Hippocampal formation (tissue), 2 donors: ENCODE measurements at regions not wholly inside any gene's neighbourhood (a gene's known extent, or its start where the extent isn't known, plus 50 kb on each side); places are given as distances from the start of the nearest gene placed in this dataset.

Experiments used
- DNase-seq, 2 donors: peaks; one replicate each; lab custom pipeline; 2025; lab: John Stamatoyannopoulos, UW

- DNase-seq: no peak
Measured at GRCh38 chr4:71241501-71242288, 97.1 kb upstream of the SLC4A4 start.

DNA sequence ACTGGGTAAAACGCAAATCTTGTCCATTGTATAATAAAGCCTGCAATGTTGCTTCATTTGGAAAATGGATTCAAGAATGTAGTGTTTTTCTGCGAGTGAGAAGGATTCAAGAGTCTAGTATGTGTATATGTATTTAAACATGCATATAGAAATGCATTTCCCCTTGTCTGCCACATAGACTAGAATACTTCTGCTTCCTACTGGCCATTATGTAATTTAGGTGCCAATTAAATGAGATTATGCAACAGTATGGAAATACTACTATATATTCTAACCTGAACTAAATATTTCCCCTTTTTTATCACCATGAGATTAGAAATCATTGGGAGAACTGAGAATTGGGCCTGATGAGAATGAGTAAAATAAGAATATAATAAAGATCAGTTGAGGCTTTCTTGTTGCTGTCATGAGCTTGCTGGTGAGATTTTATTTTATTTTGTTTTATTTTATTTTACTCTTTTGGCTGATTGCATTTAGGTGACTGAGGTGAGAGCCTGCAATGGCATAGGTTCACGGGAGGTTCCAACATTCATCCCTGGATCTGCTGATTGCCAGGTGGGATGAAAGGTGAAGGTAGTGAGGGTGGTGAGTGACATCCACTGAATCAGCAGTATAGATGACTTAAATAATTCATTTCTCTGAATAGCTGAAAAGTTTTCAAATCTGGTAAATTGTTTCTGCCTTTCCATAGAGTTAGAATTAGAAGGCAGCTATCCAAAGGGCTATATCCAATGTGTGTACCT is 95.6 kb upstream of the SLC4A4 start:
- no peak for DNase-seq

DNA sequence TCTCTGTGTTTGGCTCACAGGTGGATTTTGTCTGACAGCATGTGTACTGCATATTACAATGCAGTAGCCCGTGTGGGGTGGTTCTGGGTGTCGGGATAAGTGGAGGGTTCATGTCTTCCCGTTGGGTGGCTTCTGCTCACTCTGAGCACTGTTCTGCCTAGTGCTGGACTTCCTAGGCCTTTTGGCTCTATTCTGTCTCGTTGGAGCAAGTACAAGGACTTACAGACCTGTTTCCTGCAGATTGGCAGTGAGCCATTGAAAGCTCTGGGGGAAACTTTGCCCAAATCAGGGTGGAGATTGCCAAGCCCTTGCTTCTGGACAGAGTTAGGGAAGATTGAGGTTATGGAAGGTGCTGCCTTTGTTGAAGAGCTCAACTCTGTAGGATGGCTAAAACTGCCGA is 91.1 kb upstream of the SLC4A4 start:
- DNase-seq: no peak

DNA sequence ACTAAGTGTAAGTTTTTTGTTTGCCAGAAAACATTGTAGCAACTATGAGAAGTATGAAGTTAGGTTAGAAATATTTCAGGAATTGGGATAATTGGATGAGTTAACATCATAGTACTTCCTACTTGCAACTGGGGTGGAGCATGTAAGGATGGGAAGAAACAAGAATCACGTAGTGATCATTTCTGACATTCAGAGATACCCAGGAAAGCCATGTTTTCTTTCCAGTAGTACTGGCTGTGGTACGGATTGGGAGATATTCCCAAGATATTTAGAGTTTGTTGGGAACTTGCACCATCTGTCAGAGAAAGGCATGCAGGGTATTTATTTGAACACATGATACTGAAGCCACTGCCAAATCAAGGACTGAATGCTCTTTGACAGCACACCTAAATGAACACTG is 87.6 kb upstream of the SLC4A4 start:
- DNase-seq: no peak

DNA sequence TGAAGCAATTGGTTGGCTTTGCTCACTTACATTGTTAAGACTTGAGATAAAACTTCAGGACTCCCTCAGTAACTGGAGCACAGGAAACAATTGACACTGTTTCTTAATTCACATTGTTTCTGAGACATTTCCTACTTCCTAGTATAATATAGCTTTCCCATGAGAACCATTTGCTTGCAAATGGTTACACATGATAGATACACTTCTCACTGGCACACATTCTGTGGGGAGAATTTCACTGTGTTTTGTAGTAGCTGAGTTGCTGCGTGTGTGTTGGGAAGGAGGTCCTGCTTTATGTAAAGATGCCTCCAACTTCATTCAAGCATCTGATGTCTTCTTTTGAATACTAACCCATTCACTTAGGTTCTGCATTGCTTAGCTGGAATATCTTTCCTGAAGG is 85.3 kb upstream of the SLC4A4 start:
- no peak for DNase-seq

- DNase-seq: no peak
Measured at GRCh38 chr4:71254451-71255012, 84.3 kb upstream of the SLC4A4 start.

- DNase-seq: no peak
Measured at GRCh38 chr4:71255976-71256375, 82.8 kb upstream of the SLC4A4 start.

DNA sequence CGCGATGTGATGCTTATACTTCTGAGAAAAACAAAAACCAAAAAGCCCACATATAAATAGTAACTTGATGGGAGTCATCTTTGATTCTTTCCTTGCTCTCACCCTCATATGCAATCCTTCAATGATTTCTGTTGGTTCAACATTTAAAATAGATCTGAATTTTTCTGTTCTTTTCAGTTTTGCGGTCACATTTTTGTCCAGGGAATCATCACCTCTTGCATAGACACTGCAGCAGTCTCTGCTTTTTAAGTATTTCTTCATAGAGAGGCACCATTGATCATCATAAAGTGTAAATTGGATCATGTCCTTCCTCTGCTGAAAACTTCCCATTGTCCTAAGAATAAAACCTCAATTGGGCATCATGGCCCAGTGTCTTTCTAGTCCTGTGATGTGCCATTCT is 81.1 kb upstream of the SLC4A4 start:
- DNase-seq: no peak

- DNase-seq: no peak
Measured at GRCh38 chr4:71258323-71258722, 80.5 kb upstream of the SLC4A4 start.

GRCh38 chr4:71259280-71259679 is 79.5 kb upstream of the SLC4A4 start:
- peak; percentile 31 to 67 for DNase-seq

DNA sequence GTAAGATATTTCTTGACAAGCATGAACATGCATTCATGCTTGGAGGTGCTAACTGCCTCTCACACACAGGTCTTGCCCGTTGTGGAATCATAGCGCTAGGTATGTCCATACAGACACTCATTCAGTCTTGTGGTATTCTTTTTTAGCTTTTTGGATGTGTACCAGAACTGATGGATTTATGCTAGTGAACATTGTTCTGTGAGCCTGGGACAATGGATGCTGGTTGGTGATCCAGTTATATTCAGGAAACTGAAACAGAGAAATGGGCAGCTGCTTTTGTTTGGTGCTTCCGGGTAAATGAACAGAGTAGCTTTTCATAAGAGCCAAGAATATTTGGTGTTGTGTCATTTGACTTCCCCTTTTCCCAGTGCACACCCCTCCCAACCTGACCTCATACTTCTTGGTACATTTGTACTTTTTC is 78.9 kb upstream of the SLC4A4 start:
- DNase-seq: peak in 1 of 2 donors; percentile 39

DNA sequence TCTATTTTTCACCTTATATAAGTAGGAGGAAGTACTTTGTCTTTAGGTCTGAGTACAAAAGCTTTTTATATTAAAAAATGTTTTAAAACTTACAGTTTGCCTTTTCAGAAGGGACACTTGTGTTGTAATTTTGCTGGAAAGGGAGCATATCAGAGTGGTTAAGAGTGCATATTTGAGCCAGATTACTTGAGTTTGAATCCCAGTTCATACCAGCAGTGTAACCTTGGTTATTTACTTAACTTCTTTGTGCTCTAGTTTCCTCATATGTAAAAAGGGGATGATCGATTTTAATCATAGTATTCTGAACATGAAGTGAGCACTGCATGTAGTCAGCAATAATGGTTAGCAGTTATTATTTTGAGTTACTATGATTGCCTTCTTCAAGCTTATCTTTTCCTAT is 78.3 kb upstream of the SLC4A4 start:
- DNase-seq: no peak

- no peak for DNase-seq
Measured at GRCh38 chr4:71261001-71261400, 77.8 kb upstream of the SLC4A4 start.

- no peak for DNase-seq
Measured at GRCh38 chr4:71261633-71262121, 77.1 kb upstream of the SLC4A4 start.

GRCh38 chr4:71262161-71262560 is 76.7 kb upstream of the SLC4A4 start:
- no peak for DNase-seq

DNA sequence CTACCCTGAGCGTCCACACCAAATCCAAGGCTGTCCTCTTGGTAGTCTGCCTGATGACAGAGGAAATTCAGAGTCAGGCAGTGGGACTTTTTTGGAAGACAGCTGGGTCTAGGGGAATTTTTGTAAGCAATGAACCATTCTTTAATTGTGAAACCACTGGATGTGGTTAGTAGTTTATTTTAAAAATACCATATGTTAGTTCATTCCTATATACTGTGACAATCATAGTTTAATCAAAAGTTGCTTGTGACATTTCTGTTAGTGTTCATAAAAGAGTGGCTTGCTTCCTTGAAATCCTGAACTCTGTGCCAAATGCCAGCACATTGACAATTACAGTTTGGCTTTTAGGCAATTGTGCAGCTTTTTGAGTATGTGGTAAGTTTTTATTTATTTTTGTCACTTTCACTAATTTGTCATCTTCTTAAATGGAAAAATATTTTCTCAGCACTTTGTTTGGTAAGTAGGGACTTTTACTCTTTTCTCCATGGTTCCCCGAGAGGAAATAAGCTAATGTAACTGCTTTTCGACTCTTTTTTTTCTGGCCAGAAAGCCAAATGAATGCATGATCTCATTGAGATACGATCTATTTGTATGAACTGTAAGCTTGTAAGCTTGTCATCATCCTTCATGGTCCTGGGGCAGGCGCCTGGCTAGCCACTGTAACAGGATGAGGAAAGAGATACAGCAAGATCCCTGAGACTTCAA is 72.6 kb upstream of the SLC4A4 start:
- DNase-seq: no peak

- DNase-seq: no peak
Measured at GRCh38 chr4:71267244-71267643, 71.6 kb upstream of the SLC4A4 start.

GRCh38 chr4:71268166-71268565 is 70.7 kb upstream of the SLC4A4 start:
- DNase-seq: no peak

GRCh38 chr4:71269233-71269632 is 69.6 kb upstream of the SLC4A4 start:
- no peak for DNase-seq

DNA sequence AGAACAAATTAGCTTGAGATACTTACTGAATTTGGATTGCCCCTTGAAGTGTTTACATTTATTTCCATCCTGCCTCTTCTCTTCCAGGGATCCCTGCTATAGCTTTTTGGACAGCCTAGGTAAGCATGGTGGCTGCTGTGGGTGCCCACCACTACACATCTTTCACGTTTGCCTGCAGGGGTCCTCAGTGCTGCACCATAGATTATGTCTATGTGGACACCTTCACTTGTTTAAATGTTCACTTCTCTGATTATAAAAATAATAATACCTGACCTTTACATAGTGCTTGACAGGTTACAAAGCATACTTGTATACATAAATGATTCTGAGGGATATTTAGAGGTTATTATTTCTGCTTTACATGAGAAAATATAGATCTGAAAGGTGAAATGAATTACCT is 67.9 kb upstream of the SLC4A4 start:
- no peak for DNase-seq

DNA sequence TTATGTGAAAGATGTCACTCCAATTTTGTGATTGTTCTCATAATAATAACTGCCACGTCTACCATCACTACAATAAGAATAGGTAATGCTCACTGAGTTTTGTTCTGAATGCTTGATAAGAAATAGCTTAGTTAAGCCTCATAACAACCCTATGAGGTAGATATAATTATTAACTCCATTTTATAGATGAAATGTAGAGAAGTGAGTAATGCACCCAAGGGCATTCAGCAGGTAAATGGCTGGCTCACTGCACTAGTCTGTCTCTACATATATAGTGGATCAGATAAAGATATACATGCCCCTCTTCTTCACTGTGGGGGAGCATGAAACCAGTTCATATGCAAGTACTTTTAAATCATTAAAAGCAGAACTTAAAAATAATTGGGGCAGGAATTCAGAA is 65.8 kb upstream of the SLC4A4 start:
- no peak for DNase-seq

- DNase-seq: no peak
Measured at GRCh38 chr4:71275004-71275403, 63.8 kb upstream of the SLC4A4 start.
